Testis (tissue), 2 donors: ENCODE measurements at regions not wholly inside any gene's neighbourhood (a gene's known extent, or its start where the extent isn't known, plus 50 kb on each side); places are given as distances from the start of the nearest gene placed in this dataset.

Experiments used
- CTCF ChIP-seq, 3 experiments: fragments of 450-650 bp in 2 of 3; fragments of 200-600 bp in 1 of 3; sonication (generic) in 1 of 3; IDR thresholded peaks; one replicate each; pipeline ENCODE4 v1.5.1; 2016 to 2019; ENCODE audit warnings: antibody characterized with exemption in 3 of 3, mild to moderate bottlenecking in 2 of 3, moderate library complexity in 1 of 3
- POLR2A ChIP-seq: fragments of 450-650 bp; IDR thresholded peaks from one replicate; pipeline ENCODE4 v1.6.1; 2017; ENCODE audit warnings: antibody characterized with exemption, mild to moderate bottlenecking, moderate library complexity

DNA sequence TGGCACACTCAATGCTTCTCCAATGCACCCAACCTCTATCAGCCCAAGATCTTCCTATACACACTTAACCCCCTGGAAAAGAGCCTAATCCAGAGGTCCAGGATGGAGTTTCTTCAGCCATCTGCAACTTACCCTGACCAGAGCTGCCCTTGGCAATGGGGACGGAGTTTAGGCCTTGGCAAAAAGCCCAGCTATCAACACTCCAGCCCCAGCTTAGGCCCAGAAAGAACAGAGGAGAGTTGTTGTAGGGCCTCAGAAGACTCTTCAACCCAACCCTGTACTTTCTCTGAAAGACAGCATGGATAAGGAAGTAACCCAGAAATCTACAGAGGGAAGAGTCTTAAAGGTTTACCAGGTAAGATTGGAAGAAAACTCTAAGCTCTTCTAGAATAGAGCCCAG is 219.3 kb upstream of the PELI2 start:
- no peak for TF ChIP-seq CTCF (IDR thresholded peaks at IDR 0.05)
- no peak for TF ChIP-seq POLR2A
